Upper lobe of left lung (tissue), 4 donors: ENCODE measurements at regions not wholly inside any gene's neighbourhood (a gene's known extent, or its start where the extent isn't known, plus 50 kb on each side); places are given as distances from the start of the nearest gene placed in this dataset.

ENCODE experiments used
- EP300 ChIP-seq, 4 donors: sonication (generic); formaldehyde crosslinking; IDR thresholded peaks; one replicate each; pipeline ENCODE4 v1.5.1; 2017; ENCODE audit warnings: antibody characterized with exemption in 4 of 4, control low read depth in 2 of 4
- POLR2A ChIP-seq, 4 donors: fragments of 450-650 bp; IDR thresholded peaks; one replicate each; pipeline ENCODE4 v1.5.1; 2016 to 2017; ENCODE audit warnings: antibody characterized with exemption in 4 of 4, mild to moderate bottlenecking in 2 of 4
- POLR2AphosphoS5 ChIP-seq, 2 donors: sonication (generic); formaldehyde crosslinking; IDR thresholded peaks; one replicate each; pipeline ENCODE4 v1.5.1; 2017; ENCODE audit warnings: antibody characterized with exemption in 2 of 2
- TF ChIP-seq, protein P1 (sequence below), 6 experiments: fragments of 450-650 bp in 4 of 6; fragments of 200-600 bp in 2 of 6; sonication (generic) in 2 of 6; IDR thresholded peaks; one replicate each; pipeline ENCODE4 v1.5.1; 2016 to 2019; ENCODE audit warnings: antibody characterized with exemption in 6 of 6

DNA sequence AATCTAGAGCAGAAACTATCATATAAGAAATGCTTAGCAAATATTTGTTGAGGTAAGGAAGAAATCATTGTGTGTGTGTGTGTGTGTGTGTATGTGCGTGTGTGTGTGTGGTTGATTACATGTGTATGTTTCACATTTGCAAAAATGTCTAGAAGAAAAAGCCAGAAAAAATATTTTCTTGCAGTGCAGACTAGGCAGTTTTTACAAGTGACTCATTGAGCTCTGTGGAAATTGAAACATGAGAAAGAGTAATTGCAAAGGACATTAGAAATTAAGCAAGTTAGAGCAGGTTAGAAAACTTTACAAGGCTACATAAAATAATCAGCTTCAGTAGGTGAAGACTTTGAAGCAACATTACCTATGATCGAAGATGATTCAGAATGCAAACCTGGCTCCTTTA lies 669.0 kb upstream of the EYS start:
- TF ChIP-seq EP300 (IDR thresholded peaks at IDR 0.05) = no peak
- TF ChIP-seq, protein P1, sequence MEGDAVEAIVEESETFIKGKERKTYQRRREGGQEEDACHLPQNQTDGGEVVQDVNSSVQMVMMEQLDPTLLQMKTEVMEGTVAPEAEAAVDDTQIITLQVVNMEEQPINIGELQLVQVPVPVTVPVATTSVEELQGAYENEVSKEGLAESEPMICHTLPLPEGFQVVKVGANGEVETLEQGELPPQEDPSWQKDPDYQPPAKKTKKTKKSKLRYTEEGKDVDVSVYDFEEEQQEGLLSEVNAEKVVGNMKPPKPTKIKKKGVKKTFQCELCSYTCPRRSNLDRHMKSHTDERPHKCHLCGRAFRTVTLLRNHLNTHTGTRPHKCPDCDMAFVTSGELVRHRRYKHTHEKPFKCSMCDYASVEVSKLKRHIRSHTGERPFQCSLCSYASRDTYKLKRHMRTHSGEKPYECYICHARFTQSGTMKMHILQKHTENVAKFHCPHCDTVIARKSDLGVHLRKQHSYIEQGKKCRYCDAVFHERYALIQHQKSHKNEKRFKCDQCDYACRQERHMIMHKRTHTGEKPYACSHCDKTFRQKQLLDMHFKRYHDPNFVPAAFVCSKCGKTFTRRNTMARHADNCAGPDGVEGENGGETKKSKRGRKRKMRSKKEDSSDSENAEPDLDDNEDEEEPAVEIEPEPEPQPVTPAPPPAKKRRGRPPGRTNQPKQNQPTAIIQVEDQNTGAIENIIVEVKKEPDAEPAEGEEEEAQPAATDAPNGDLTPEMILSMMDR (IDR thresholded peaks at IDR 0.05) = no peak
- no peak for TF ChIP-seq POLR2A (IDR thresholded peaks at IDR 0.05)
- TF ChIP-seq POLR2AphosphoS5 (IDR thresholded peaks at IDR 0.05) = no peak
